Aorta (tissue), 5 donors: ENCODE measurements at regions not wholly inside any gene's neighbourhood (a gene's known extent, or its start where the extent isn't known, plus 50 kb on each side); places are given as distances from the start of the nearest gene placed in this dataset.
A peak's percentile ranks its signal among the peaks of the same experiment; 100 is the strongest.

ENCODE experiments used
- ATAC-seq: fragments of 200-7000 bp; cut with Tn5 transposase; one replicate; pipeline ENCODE4 v1.9.1; 2022; ENCODE audit warnings: moderate library complexity; ENCODE audit not compliant: low FRiP score
- DNase-seq, 2 donors: peaks; one replicate each; pipeline ENCODE4 v3.0.0-alpha.2; 2020
- H3K27ac ChIP-seq, 2 donors: one replicate each; pipeline ENCODE4 v1.5.1; 2013; ENCODE audit warnings: low read length in 2 of 2, mild to moderate bottlenecking in 2 of 2, moderate library complexity in 2 of 2, control low read depth in 1 of 2, inconsistent platforms in 1 of 2, low read depth in 1 of 2
- H3K27me3 ChIP-seq, 2 donors: one replicate each; pipeline ENCODE4 v1.6.1; 2013; ENCODE audit warnings: control low read depth in 1 of 2, low read length in 1 of 2, mild to moderate bottlenecking in 1 of 2, moderate library complexity in 1 of 2; ENCODE audit not compliant: insufficient read depth in 2 of 2, control insufficient read depth in 1 of 2
- H3K36me3 ChIP-seq, 2 donors: one replicate each; pipeline ENCODE4 v1.6.1; 2013; ENCODE audit warnings: control low read depth in 1 of 2, low read length in 1 of 2, mild to moderate bottlenecking in 1 of 2; ENCODE audit not compliant: insufficient read depth in 2 of 2, control insufficient read depth in 1 of 2
- H3K4me1 ChIP-seq, 2 donors: one replicate each; pipeline ENCODE4 v1.6.1; 2013; ENCODE audit warnings: low read length in 2 of 2, control low read depth in 1 of 2, mild to moderate bottlenecking in 1 of 2, moderate library complexity in 1 of 2; ENCODE audit not compliant: insufficient read depth in 2 of 2, control insufficient read depth in 1 of 2
- H3K4me3 ChIP-seq, 2 donors: one replicate each; pipeline ENCODE4 v1.5.1; 2013; ENCODE audit warnings: low read length in 2 of 2, control low read depth in 1 of 2, mild to moderate bottlenecking in 1 of 2
- H3K9me3 ChIP-seq: one replicate; pipeline ENCODE4 v1.6.1; 2013; ENCODE audit warnings: mild to moderate bottlenecking, low read length; ENCODE audit not compliant: control insufficient read depth
- WGBS, 2 donors: extraction: QIAGEN DNeasy Blood & Tissue Kit; methylation state at CpG; one replicate each; pipeline ENCODE4 v1.1.7; 2013; 5-methylcytosine and 5-hydroxymethylcytosine counted together
- intact Hi-C, 2 donors: fragments of 100-400 bp; cut with DNase I; formaldehyde crosslinking; loops; one replicate each; pipeline versions ENCODE4 v1.14.2 to v1.15.0; 2022
- donor health status: healthy with polysubstance abuse.
- donor health status: Bipolar disorder and iron deficiency.
- donor health status: DM: no; HTN: no; CAD: no.
- donor health status: DM: no; HTN: no; CAD: no.
- donor health status: DM: yes; HTN: yes; CAD: no.

GRCh38 chr15:38745626-38746025 is 181.0 kb upstream of the RASGRP1 start:
- intact Hi-C loops = no loop called here
- Histone ChIP-seq H3K36me3 (no peaks in the 10 kb centered on the region), H3K4me3 (no peak overlapping the region), H3K9me3 (no peaks in the 10 kb centered on the region), H3K27ac (no peak overlapping the region), H3K27me3 (no peaks in the 10 kb centered on the region), H3K4me1 (no peaks in the 10 kb centered on the region)
- DNase-seq (no peak), ATAC-seq (no peak)
- 73 to 76% methylated on average over 3 of the region's 3 CpGs for WGBS, 2 donors

GRCh38 chr15:38746211-38746610 is 181.6 kb upstream of the RASGRP1 start:
- no peaks in the 10 kb centered on the region for H3K36me3 ChIP-seq
- H3K4me1 ChIP-seq = no peaks in the 10 kb centered on the region
- WGBS, 2 donors = 81 to 91% methylated on average over 1 of the region's 1 CpG
- no peaks in the 10 kb centered on the region for H3K9me3 ChIP-seq
- intact Hi-C loops = no loop called here
- no peak for DNase-seq
- H3K27ac ChIP-seq = no peak overlapping the region
- ATAC-seq = no peak
- H3K27me3 ChIP-seq = no peaks in the 10 kb centered on the region
- H3K4me3 ChIP-seq = no peak overlapping the region

GRCh38 chr15:38748710-38749109 is 184.1 kb upstream of the RASGRP1 start:
- H3K4me1 ChIP-seq = no peaks in the 10 kb centered on the region
- H3K27ac ChIP-seq = no peak overlapping the region
- H3K4me3 ChIP-seq = no peak overlapping the region
- no peaks in the 10 kb centered on the region for H3K9me3 ChIP-seq
- intact Hi-C loops = no loop called here
- no peaks in the 10 kb centered on the region for H3K36me3 ChIP-seq
- ATAC-seq = no peak
- no peaks in the 10 kb centered on the region for H3K27me3 ChIP-seq
- DNase-seq = no peak
- WGBS, 2 donors = 91 to 96% methylated on average over 2 of the region's 2 CpGs

GRCh38 chr15:38750786-38751185 is 186.2 kb upstream of the RASGRP1 start:
- Histone ChIP-seq H3K27me3 (no peaks in the 10 kb centered on the region), H3K36me3 (no peaks in the 10 kb centered on the region), H3K9me3 (no peaks in the 10 kb centered on the region), H3K27ac (no peak overlapping the region), H3K4me3 (no peak overlapping the region), H3K4me1 (no peaks in the 10 kb centered on the region)
- intact Hi-C loops = no loop called here
- 75 to 77% methylated on average over 5 of the region's 5 CpGs for WGBS, 2 donors
- ATAC-seq (no peak), DNase-seq (no peak)

- no peak for DNase-seq
- H3K4me3 ChIP-seq = no peak overlapping the region
- no peaks in the 10 kb centered on the region for H3K4me1 ChIP-seq
- no peaks in the 10 kb centered on the region for H3K36me3 ChIP-seq
- no peak for ATAC-seq
- H3K27ac ChIP-seq = no peak overlapping the region
- H3K27me3 ChIP-seq = no peaks in the 10 kb centered on the region
- WGBS, 2 donors = 84 to 92% methylated on average over 2 of the region's 2 CpGs
- intact Hi-C loops = no loop called here
- H3K9me3 ChIP-seq = no peaks in the 10 kb centered on the region
Measured at GRCh38 chr15:38755718-38756117, 191.1 kb upstream of the RASGRP1 start.

GRCh38 chr15:38756441-38756840 is 191.8 kb upstream of the RASGRP1 start:
- no peak overlapping the region for H3K27ac ChIP-seq
- 81 to 85% methylated on average over 5 of the region's 5 CpGs for WGBS, 2 donors
- no peaks in the 10 kb centered on the region for H3K27me3 ChIP-seq
- ATAC-seq (no peak), DNase-seq (no peak)
- no peaks in the 10 kb centered on the region for H3K4me1 ChIP-seq
- H3K4me3 ChIP-seq = no peak overlapping the region
- no peaks in the 10 kb centered on the region for H3K9me3 ChIP-seq
- intact Hi-C loops = no loop called here
- no peaks in the 10 kb centered on the region for H3K36me3 ChIP-seq

- Histone ChIP-seq H3K27me3 (no peaks in the 10 kb centered on the region), H3K9me3 (no peaks in the 10 kb centered on the region), H3K4me1 (no peaks in the 10 kb centered on the region), H3K4me3 (no peak overlapping the region), H3K27ac (no peak overlapping the region), H3K36me3 (no peaks in the 10 kb centered on the region)
- 85 to 94% methylated on average over 1 of the region's 1 CpG for WGBS, 2 donors
- intact Hi-C loops = no loop called here
- DNase-seq (no peak), ATAC-seq (no peak)
Measured at GRCh38 chr15:38758043-38758442, 193.4 kb upstream of the RASGRP1 start.

- Histone ChIP-seq H3K27ac (no peak overlapping the region), H3K36me3 (no peaks in the 10 kb centered on the region), H3K4me1 (no peaks in the 10 kb centered on the region), H3K9me3 (no peaks in the 10 kb centered on the region), H3K4me3 (no peak overlapping the region), H3K27me3 (no peaks in the 10 kb centered on the region)
- DNase-seq = no peak
- WGBS, 2 donors = 75 to 80% methylated on average over 2 of the region's 2 CpGs
- intact Hi-C loops = no loop called here
- no peak for ATAC-seq
Measured at GRCh38 chr15:38761681-38762080, 197.1 kb upstream of the RASGRP1 start.

GRCh38 chr15:38768970-38769369 is 204.4 kb upstream of the RASGRP1 start:
- intact Hi-C loops = no loop called here
- no peak for ATAC-seq

More at GRCh38 chr15:38768970-38769369, 204.4 kb upstream of the RASGRP1 start:
- peak in 1 of 2 donors; percentile 70 for DNase-seq
- Histone ChIP-seq H3K9me3 (no peaks in the 10 kb centered on the region), H3K27me3 (no peaks in the 10 kb centered on the region), H3K4me1 (no peaks in the 10 kb centered on the region), H3K36me3 (no peaks in the 10 kb centered on the region), H3K27ac (no peak overlapping the region), H3K4me3 (no peak overlapping the region)
- WGBS, 2 donors = 32 to 37% methylated on average over 6 of the region's 6 CpGs
